HuH-7 (cell line): ENCODE measurements at regions not wholly inside any gene's neighbourhood (a gene's known extent, or its start where the extent isn't known, plus 50 kb on each side); places are given as distances from the start of the nearest gene placed in this dataset.
"Not testable (repeated sequence)": the region's sequence is repeated elsewhere in the genome, so short reads cannot be mapped to it uniquely, and the experiment has no call there.

Experiments
- DNase-seq: peaks from one replicate; pipeline ENCODE4 v3.0.0; 2011; ENCODE audit warnings: low spot score

- DNase-seq = no peak
Measured at GRCh38 chr2:205865056-205865455, 182.8 kb downstream of the NRP2 start.

DNA sequence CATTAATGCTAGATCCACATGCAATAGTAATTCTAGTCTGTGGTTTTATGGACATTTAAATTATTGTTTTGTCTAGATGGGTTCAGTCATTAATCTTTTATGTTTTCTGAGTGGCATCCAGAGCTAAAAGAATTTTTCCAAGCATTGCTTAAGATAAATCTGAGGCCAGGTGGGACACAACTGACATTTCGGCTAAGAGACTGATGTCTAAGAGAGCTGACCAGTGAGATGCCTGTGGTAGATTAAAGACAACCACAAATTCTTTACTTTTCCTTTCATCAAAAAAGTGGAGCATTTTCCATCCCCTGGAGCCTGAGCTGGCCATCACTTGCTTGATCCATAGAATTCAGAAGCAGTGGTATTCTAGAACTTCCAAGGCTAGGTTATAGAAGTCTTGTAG lies 182.2 kb downstream of the NRP2 start:
- no peak for DNase-seq

GRCh38 chr2:205862761-205863160 lies 180.5 kb downstream of the NRP2 start:
- DNase-seq = not testable (repeated sequence)

GRCh38 chr2:205860885-205861284 lies 178.6 kb downstream of the NRP2 start:
- DNase-seq = no peak

GRCh38 chr2:205860181-205860580 lies 177.9 kb downstream of the NRP2 start:
- no peak for DNase-seq

DNA sequence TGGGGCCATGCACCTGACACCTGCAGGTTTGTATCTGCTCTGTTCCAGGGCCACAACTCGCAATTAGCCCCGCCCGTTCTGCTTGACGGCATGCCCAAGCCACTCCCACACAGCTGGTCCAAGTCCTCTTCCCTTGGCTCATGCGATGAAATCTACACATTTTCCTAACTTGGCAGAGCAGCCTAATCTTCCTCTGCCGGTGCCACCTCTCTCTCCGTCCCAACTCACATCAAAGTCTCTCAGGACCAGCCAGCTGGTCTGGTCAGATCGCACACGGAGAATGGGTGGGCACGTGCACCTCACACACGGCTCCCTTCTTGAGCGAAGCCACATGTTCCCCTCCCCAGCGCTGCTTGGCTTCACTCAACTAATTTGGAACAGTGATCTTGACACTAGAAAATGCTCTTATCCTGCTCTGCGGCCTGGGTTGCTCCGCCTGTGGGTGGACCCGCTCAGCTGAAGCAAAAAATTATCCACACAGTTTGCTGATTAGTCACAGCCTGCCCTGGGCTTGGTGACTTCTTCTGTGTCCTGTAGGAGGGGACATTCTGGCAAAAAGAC lies 176.7 kb downstream of the NRP2 start:
- no peak for DNase-seq

DNA sequence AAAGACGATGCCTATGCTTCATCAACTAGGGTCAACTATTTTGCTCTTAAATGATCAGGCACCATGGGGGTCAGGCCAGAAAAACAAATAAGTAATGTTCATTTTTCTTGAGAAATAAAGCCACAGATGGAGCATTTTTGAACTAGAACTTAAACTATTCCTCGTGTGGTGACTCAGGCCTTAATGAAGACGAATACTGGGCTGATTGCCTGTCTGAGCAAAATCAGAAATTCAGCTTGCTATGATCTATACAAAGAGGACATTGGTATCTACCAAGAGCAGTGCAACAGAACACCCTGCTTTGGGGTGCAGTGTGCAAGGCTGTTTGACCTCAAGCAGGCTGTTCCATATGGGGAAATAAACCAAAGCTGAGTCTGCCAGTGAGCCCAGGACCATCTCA lies 176.0 kb downstream of the NRP2 start:
- DNase-seq = no peak

- no peak for DNase-seq
Measured at GRCh38 chr2:205857520-205858237, 175.4 kb downstream of the NRP2 start.

- DNase-seq = no peak
Measured at GRCh38 chr2:205852457-205852856, 170.2 kb downstream of the NRP2 start.

GRCh38 chr2:205850611-205851010 lies 168.3 kb downstream of the NRP2 start:
- no peak for DNase-seq

DNA sequence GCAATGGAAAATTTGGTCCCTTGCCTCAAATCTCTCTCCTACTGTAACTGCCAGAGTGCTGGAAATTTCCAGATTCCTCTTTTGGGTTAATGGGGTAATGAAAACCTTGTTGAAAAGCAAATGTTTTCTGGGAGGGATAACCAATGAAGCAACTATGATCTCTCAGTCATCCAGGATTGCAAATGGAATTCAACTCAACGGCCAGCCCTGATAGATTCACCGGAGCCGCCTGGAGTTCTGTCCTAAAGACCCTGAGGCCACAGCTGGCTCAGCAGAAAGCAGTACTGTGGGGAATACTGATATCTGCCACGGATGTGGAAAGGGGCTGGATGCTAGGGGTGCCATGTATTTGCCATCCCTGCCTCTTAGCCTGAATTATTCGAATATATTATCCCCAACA lies 167.8 kb downstream of the NRP2 start:
- no peak for DNase-seq

DNA sequence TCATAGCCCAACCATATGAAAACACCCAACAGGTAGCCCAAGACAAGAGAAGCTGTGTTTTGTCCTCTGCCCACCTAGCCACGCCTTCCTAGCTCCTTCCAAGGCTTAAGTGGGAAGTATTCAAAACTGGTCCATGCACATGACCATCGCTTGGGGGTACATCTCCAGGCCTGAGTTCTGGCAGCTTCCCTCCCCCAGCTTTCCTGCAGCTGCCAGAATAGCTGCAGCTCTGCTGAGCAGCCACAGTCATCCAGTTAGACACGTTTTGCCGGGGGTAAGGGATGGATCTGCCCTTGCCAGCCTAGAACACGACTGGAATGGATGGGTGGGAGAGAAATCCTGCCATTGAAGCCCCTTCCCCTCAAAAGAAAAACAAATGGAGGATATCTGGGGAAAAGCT lies 166.8 kb downstream of the NRP2 start:
- no peak for DNase-seq

DNA sequence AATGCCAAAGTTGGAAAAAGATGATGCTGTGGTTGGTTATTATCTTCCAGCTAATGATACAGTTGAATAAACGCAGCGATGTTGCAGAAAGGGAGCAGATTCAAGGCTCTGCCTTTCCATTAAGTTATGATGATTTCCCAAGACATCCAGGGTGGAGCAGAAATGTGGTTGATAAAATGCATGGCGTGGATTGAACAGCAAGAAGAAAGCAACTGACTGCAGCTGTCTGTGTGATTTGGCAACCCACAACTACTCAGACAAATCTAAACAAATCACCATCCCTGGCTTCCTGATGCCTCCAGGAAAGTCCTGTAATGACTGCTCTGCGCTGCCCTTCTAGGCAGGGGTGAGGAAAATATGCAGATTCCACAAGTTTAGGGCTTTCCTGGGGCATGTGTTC lies 166.3 kb downstream of the NRP2 start:
- no peak for DNase-seq
